Activated CD8-positive, alpha-beta T cell treated with anti-CD3 and anti-CD28 coated beads, Interleukin-2, amount 10 ng/mL, durations not matched to agents 7 days and 5 days (primary cell): ENCODE measurements at regions not wholly inside any gene's neighbourhood (a gene's known extent, or its start where the extent isn't known, plus 50 kb on each side); places are given as distances from the start of the nearest gene placed in this dataset.

Experiments used
- ATAC-seq: fragments of 150-1000 bp; cut with Tn5 transposase; one replicate; pipeline ENCODE4 v1.10.0; 2021; ENCODE audit warnings: moderate library complexity
- CTCF ChIA-PET: fragments of 350-600 bp; sonication (Branson Sonifier 250); formaldehyde crosslinking; loops from one replicate; lab custom pipeline; 2021; ENCODE audit warnings: antibody characterized with exemption; lab: Charles Lee
- POLR2A ChIA-PET: fragments of 350-600 bp; sonication (Branson Sonifier 250); formaldehyde crosslinking; loops from one replicate; lab custom pipeline; 2021; ENCODE audit warnings: antibody characterized with exemption; lab: Charles Lee
- DNase-seq: peaks from one replicate; pipeline ENCODE4 v3.0.0-alpha.2; 2020
- H3K27ac Mint-ChIP-seq: one replicate; pipeline ENCODE4 v1.8.0; 2021; ENCODE audit warnings: mild to moderate bottlenecking, mixed read lengths
- H3K27me3 Mint-ChIP-seq: one replicate; pipeline ENCODE4 v1.8.0; 2021; ENCODE audit warnings: low read depth, mixed read lengths
- H3K36me3 Mint-ChIP-seq: one replicate; pipeline ENCODE4 v1.8.0; 2021; ENCODE audit warnings: low read depth, mixed read lengths
- H3K4me1 Mint-ChIP-seq: one replicate; pipeline ENCODE4 v1.8.0; 2021; ENCODE audit warnings: low read depth, mixed read lengths
- H3K4me3 Mint-ChIP-seq: one replicate; pipeline ENCODE4 v1.8.0; 2021; ENCODE audit warnings: mild to moderate bottlenecking, mixed read lengths
- H3K9me3 Mint-ChIP-seq: one replicate; pipeline ENCODE4 v1.8.0; 2022; ENCODE audit warnings: mixed read lengths; ENCODE audit not compliant: insufficient read depth

DNA sequence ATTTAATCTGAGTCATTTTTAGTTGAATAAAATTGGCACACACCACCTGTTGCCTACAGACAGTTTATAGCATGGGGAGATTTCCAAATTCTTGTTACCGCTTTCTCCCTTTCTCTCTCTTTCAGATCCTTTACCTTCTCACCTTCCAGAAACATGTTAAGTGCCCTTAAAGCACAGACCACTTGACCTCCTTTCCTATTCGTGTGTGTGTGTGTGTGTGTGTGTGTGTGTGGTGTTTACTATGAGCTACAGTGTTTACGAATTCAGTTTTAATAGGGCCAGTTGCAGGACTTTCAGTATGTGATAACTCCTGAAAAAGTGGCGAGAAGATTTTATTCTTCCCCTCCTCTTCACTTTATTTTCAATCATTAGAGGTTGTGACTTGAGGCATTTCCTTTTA is 258.1 kb downstream of the BMP2 start:
- DNase-seq (no peak), ATAC-seq (no peak)
- no peaks in the 10 kb centered on the region for H3K27me3 Mint-ChIP-seq
- peaks cover 14% of the 10 kb centered on the region for H3K9me3 Mint-ChIP-seq
- ChIA-PET CTCF (no interaction called here), POLR2A (no interaction called here)
- H3K4me1 Mint-ChIP-seq = no peaks in the 10 kb centered on the region
- H3K4me3 Mint-ChIP-seq = no peak overlapping the region
- no peak overlapping the region for H3K27ac Mint-ChIP-seq
- H3K36me3 Mint-ChIP-seq = no peaks in the 10 kb centered on the region

DNA sequence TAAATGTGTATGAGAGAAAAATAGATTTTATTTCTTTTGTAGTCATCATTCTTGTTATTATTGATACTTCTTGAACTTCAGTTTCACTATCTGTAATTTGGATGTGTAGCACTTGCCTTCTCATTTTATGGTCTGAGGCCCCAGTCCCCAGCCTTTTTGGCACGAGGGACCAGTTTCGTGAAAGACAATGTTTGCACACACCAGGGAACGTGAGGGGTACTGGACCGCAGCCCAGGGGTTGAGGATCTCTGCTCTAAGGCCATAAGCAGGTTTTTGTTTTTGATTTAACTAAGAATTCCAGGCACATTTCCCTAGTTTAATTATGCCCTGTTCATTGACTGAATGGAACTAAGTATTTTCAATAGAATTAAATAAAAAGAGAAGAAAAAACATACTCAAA is 261.5 kb downstream of the BMP2 start:
- ChIA-PET POLR2A (no interaction called here), CTCF (no interaction called here)
- Mint-ChIP-seq H3K27me3 (no peaks in the 10 kb centered on the region), H3K36me3 (no peaks in the 10 kb centered on the region), H3K4me1 (no peaks in the 10 kb centered on the region), H3K9me3 (peaks cover 7% of the 10 kb centered on the region), H3K27ac (no peak overlapping the region), H3K4me3 (no peak overlapping the region)
- ATAC-seq (no peak), DNase-seq (no peak)

- H3K4me1 Mint-ChIP-seq = no peaks in the 10 kb centered on the region
- no peaks in the 10 kb centered on the region for H3K27me3 Mint-ChIP-seq
- H3K36me3 Mint-ChIP-seq = no peaks in the 10 kb centered on the region
- CTCF ChIA-PET = no interaction called here
- POLR2A ChIA-PET = no interaction called here
- no peak for DNase-seq
- H3K9me3 Mint-ChIP-seq = peaks cover 6% of the 10 kb centered on the region
- no peak overlapping the region for H3K27ac Mint-ChIP-seq
- no peak for ATAC-seq
- no peak overlapping the region for H3K4me3 Mint-ChIP-seq
These were observed 263.7 kb downstream of the BMP2 start for GRCh38 chr20:7031222-7031621.

DNA sequence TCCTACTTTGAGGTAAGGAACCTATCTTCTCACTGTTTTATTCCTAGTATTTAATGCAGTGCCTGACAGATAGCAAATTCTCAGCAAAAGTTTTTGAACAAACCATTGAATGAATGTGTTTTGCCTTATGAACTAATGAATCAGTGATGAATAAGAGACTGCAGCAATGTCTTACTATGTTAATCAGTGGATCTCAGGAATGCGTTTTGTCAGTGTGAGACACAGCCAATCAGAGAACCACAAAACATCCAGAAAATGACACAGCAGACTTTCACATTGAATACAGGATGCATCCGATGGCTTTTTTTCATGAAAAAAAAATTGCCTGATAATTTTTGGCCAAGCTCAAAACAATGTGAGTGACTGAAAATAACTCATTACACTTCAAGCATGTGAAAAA is 270.5 kb downstream of the BMP2 start:
- H3K36me3 Mint-ChIP-seq = no peaks in the 10 kb centered on the region
- CTCF ChIA-PET = no interaction called here
- no peak overlapping the region for H3K27ac Mint-ChIP-seq
- ATAC-seq (no peak), DNase-seq (no peak)
- H3K27me3 Mint-ChIP-seq = no peaks in the 10 kb centered on the region
- no peaks in the 10 kb centered on the region for H3K4me1 Mint-ChIP-seq
- no peak overlapping the region for H3K4me3 Mint-ChIP-seq
- peaks cover 18% of the 10 kb centered on the region for H3K9me3 Mint-ChIP-seq
- POLR2A ChIA-PET = no interaction called here

- Mint-ChIP-seq H3K36me3 (no peaks in the 10 kb centered on the region), H3K27ac (no peak overlapping the region), H3K9me3 (no peaks in the 10 kb centered on the region), H3K27me3 (no peaks in the 10 kb centered on the region), H3K4me1 (no peaks in the 10 kb centered on the region), H3K4me3 (no peak overlapping the region)
- ChIA-PET POLR2A (no interaction called here), CTCF (no interaction called here)
- no peak for DNase-seq
- no peak for ATAC-seq
These were observed 290.1 kb downstream of the BMP2 start for GRCh38 chr20:7057611-7058010.

DNA sequence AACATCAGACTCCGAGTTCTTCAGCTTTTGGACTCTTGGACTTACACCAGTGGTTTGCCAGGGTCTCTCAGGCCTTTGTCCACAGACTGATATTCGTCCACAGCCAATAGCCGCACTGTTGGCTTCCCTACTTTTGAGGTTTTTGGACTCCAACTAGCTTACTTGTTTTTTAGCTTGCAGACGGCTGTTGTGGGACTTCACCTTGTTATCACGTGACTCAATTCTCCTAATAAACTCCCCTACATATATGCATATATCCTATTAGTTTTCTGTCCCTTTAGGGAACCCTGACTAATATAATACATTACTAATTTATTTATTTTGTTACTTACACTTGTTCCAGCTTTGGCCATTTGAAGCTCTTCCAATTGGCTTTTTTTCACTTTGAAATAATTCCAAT is 311.3 kb downstream of the BMP2 start:
- no peak for ATAC-seq
- H3K4me1 Mint-ChIP-seq = no peaks in the 10 kb centered on the region
- H3K36me3 Mint-ChIP-seq = no peaks in the 10 kb centered on the region
- CTCF ChIA-PET = no interaction called here
- POLR2A ChIA-PET = no interaction called here
- no peak overlapping the region for H3K27ac Mint-ChIP-seq
- DNase-seq = no peak
- H3K4me3 Mint-ChIP-seq = no peak overlapping the region
- peaks cover 6% of the 10 kb centered on the region for H3K9me3 Mint-ChIP-seq
- H3K27me3 Mint-ChIP-seq = no peaks in the 10 kb centered on the region

DNA sequence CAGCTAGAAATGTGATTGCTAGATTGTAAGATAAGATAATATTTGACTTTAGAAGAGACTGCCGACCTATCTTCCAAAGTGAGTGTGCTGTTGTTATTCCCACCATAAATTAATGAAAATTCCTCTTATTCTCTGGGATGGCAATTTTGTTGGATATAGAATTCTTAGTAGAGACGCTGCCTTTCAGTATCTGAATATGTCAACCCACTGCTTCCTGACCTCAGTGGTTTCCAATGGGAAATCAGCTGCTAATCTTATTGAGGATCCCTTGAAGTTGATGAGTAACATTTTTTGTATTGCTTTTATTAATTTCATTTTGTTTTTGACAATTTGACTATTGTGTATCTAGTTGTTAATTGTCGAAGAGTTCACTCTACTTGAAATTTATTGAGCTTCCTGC is 313.0 kb downstream of the BMP2 start:
- ATAC-seq (no peak), DNase-seq (no peak)
- no peaks in the 10 kb centered on the region for H3K4me1 Mint-ChIP-seq
- peaks cover 6% of the 10 kb centered on the region for H3K9me3 Mint-ChIP-seq
- no peaks in the 10 kb centered on the region for H3K36me3 Mint-ChIP-seq
- H3K27ac Mint-ChIP-seq = no peak overlapping the region
- ChIA-PET POLR2A (no interaction called here), CTCF (no interaction called here)
- no peaks in the 10 kb centered on the region for H3K27me3 Mint-ChIP-seq
- H3K4me3 Mint-ChIP-seq = no peak overlapping the region

- H3K4me3 Mint-ChIP-seq = no peak overlapping the region
- DNase-seq (no peak), ATAC-seq (no peak)
- no peaks in the 10 kb centered on the region for H3K9me3 Mint-ChIP-seq
- CTCF ChIA-PET = no interaction called here
- no peaks in the 10 kb centered on the region for H3K27me3 Mint-ChIP-seq
- H3K27ac Mint-ChIP-seq = no peak overlapping the region
- POLR2A ChIA-PET = no interaction called here
- H3K36me3 Mint-ChIP-seq = no peaks in the 10 kb centered on the region
- no peaks in the 10 kb centered on the region for H3K4me1 Mint-ChIP-seq
These were observed 318.0 kb downstream of the BMP2 start for GRCh38 chr20:7085467-7085866.

DNA sequence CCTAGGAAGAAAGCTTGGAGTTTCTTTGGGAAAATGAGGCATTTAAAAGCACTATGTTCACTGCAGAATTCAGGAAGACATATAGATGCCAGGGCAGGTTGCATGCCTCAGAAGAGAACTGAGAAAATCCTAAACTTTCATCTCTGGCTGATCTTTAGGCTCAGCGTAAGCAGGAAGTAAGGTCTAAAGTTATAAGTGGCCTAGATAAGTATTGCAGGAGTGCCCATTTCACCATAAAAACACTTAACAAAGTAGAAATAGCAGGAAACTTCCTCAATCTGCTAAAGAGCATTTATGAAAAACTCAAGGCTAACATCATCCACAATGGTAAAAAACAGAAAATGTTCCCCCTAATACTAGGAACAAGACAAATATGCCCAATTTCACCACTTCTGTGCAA is 320.3 kb downstream of the BMP2 start:
- ChIA-PET POLR2A (no interaction called here), CTCF (no interaction called here)
- ATAC-seq (no peak), DNase-seq (no peak)
- Mint-ChIP-seq H3K27me3 (no peaks in the 10 kb centered on the region), H3K9me3 (no peaks in the 10 kb centered on the region), H3K27ac (no peak overlapping the region), H3K36me3 (no peaks in the 10 kb centered on the region), H3K4me1 (no peaks in the 10 kb centered on the region), H3K4me3 (no peak overlapping the region)

- Mint-ChIP-seq H3K4me3 (no peak overlapping the region), H3K9me3 (no peaks in the 10 kb centered on the region), H3K4me1 (no peaks in the 10 kb centered on the region), H3K36me3 (no peaks in the 10 kb centered on the region), H3K27me3 (no peaks in the 10 kb centered on the region), H3K27ac (no peak overlapping the region)
- CTCF ChIA-PET = no interaction called here
- ATAC-seq (no peak), DNase-seq (no peak)
- POLR2A ChIA-PET = no interaction called here
These were observed 322.5 kb downstream of the BMP2 start for GRCh38 chr20:7090001-7090400.

GRCh38 chr20:7090811-7091210 is 323.3 kb downstream of the BMP2 start:
- POLR2A ChIA-PET = no interaction called here
- no peaks in the 10 kb centered on the region for H3K36me3 Mint-ChIP-seq
- no peaks in the 10 kb centered on the region for H3K9me3 Mint-ChIP-seq

DNA sequence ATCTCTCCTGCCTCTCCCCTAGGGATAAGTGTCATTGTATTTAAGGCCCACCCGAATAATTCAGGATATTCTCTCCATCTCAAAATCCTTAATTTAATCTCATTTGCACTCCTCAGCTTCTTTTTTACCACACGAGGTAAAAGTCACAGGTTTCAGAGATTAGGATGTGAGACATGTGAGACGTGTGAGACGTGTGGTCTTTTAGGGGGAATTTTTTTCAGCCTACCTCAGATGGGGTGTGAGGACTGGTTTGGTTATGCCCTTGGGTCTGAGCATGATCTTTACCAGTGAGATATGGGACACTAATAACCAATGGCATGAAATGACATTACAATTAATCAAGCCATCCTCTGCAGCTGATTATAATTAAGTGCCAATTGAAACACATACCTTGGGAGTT is 324.2 kb downstream of the BMP2 start:
- Mint-ChIP-seq H3K27me3 (no peaks in the 10 kb centered on the region), H3K27ac (no peak overlapping the region), H3K36me3 (no peaks in the 10 kb centered on the region), H3K9me3 (no peaks in the 10 kb centered on the region), H3K4me3 (no peak overlapping the region), H3K4me1 (no peaks in the 10 kb centered on the region)
- ChIA-PET CTCF (no interaction called here), POLR2A (no interaction called here)
- DNase-seq (no peak), ATAC-seq (no peak)

More at GRCh38 chr20:7090811-7091210, 323.3 kb downstream of the BMP2 start:
- Mint-ChIP-seq H3K4me1 (no peaks in the 10 kb centered on the region), H3K27me3 (no peaks in the 10 kb centered on the region), H3K4me3 (no peak overlapping the region), H3K27ac (no peak overlapping the region)
- CTCF ChIA-PET = no interaction called here
- DNase-seq (no peak), ATAC-seq (no peak)

- no peak for ATAC-seq
- Mint-ChIP-seq H3K4me1 (no peaks in the 10 kb centered on the region), H3K4me3 (no peak overlapping the region)
These were observed 327.0 kb downstream of the BMP2 start for GRCh38 chr20:7094438-7094997.

More at GRCh38 chr20:7094438-7094997, 327.0 kb downstream of the BMP2 start:
- DNase-seq = peak; percentile 24
- H3K9me3 Mint-ChIP-seq = no peaks in the 10 kb centered on the region
- H3K27ac Mint-ChIP-seq = no peak overlapping the region
- ChIA-PET CTCF (no interaction called here), POLR2A (interaction anchor here (0.6 kb wide), 1 partner anchor 85 kb away, joined by 3 read pairs; no protein-coding TSS in a partner anchor)
- no peaks in the 10 kb centered on the region for H3K27me3 Mint-ChIP-seq
- no peaks in the 10 kb centered on the region for H3K36me3 Mint-ChIP-seq
